K562 (cell line): ENCODE measurements at regions not wholly inside any gene's neighbourhood (a gene's known extent, or its start where the extent isn't known, plus 50 kb on each side); places are given as distances from the start of the nearest gene placed in this dataset.

Experiments used
- MGA ChIP-seq: fragments of 450-650 bp; IDR thresholded peaks from 2 replicates; pipeline ENCODE4 v1.6.1; 2016; ENCODE audit warnings: mild to moderate bottlenecking, moderate library complexity
- OTX1 ChIP-seq: fragments of 450-650 bp; formaldehyde crosslinking; IDR thresholded peaks from 2 replicates; pipeline ENCODE4 v1.4.0; 2022; ENCODE audit warnings: mild to moderate bottlenecking
- SAFB2 ChIP-seq: fragments of 200-400 bp; formaldehyde crosslinking; IDR thresholded peaks from 2 replicates; pipeline ENCODE4 v1.6.1; 2018; ENCODE audit warnings: borderline replicate concordance, low read length, low read depth, moderate library complexity; ENCODE audit not compliant: severe bottlenecking
- TCF3 ChIP-seq: sonication (generic); formaldehyde crosslinking; IDR thresholded peaks from 2 replicates; pipeline ENCODE4 v1.4.0; 2020; ENCODE audit warnings: mild to moderate bottlenecking, missing genetic modification reagents
- ZNF444 ChIP-seq: fragments of 250-450 bp; sonication (Bioruptor Pico); IDR thresholded peaks from 2 replicates; pipeline ENCODE4 v1.4.0; 2020; ENCODE audit warnings: mild to moderate bottlenecking, moderate library complexity
- TF ChIP-seq, protein P1 (sequence below): fragments of 450-650 bp; IDR thresholded peaks from 2 replicates; pipeline ENCODE4 v1.6.1; 2016; ENCODE audit warnings: low read depth

GRCh38 chr15:49793943-49794342 is 173.1 kb downstream of the DTWD1 start (continued):
- TF ChIP-seq, protein P1, sequence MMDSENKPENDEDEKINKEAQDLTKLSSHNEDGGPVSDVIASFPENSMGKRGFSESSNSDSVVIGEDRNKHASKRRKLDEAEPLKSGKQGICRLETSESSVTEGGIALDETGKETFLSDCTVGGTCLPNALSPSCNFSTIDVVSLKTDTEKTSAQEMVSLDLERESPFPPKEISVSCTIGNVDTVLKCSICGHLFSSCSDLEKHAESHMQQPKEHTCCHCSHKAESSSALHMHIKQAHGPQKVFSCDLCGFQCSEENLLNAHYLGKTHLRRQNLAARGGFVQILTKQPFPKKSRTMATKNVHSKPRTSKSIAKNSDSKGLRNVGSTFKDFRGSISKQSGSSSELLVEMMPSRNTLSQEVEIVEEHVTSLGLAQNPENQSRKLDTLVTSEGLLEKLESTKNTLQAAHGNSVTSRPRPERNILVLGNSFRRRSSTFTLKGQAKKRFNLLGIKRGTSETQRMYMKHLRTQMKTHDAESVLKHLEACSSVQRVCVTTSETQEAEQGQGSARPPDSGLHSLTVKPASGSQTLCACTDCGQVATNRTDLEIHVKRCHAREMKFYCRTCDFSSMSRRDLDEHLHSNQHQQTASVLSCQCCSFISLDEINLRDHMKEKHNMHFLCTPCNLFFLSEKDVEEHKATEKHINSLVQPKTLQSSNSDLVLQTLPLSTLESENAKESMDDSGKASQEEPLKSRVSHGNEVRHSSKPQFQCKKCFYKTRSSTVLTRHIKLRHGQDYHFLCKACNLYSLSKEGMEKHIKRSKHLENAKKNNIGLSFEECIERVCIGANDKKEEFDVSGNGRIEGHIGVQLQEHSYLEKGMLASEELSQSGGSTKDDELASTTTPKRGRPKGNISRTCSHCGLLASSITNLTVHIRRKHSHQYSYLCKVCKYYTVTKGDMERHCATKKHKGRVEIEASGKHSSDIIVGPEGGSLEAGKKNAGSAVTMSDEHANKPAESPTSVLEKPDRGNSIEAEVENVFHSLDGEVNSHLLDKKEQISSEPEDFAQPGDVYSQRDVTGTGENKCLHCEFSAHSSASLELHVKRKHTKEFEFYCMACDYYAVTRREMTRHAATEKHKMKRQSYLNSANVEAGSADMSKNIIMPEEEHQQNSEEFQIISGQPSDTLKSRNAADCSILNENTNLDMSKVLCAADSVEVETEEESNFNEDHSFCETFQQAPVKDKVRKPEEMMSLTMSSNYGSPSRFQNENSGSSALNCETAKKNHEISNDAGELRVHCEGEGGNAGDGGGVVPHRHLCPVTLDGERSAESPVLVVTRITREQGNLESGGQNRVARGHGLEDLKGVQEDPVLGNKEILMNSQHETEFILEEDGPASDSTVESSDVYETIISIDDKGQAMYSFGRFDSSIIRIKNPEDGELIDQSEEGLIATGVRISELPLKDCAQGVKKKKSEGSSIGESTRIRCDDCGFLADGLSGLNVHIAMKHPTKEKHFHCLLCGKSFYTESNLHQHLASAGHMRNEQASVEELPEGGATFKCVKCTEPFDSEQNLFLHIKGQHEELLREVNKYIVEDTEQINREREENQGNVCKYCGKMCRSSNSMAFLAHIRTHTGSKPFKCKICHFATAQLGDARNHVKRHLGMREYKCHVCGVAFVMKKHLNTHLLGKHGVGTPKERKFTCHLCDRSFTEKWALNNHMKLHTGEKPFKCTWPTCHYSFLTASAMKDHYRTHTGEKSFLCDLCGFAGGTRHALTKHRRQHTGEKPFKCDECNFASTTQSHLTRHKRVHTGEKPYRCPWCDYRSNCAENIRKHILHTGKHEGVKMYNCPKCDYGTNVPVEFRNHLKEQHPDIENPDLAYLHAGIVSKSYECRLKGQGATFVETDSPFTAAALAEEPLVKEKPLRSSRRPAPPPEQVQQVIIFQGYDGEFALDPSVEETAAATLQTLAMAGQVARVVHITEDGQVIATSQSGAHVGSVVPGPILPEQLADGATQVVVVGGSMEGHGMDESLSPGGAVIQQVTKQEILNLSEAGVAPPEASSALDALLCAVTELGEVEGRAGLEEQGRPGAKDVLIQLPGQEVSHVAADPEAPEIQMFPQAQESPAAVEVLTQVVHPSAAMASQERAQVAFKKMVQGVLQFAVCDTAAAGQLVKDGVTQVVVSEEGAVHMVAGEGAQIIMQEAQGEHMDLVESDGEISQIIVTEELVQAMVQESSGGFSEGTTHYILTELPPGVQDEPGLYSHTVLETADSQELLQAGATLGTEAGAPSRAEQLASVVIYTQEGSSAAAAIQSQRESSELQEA, result no peak
- TF ChIP-seq SAFB2, result no peak
- TF ChIP-seq MGA, result no peak
- TF ChIP-seq OTX1 (CRISPR knock-in tag), result no peak
- TF ChIP-seq ZNF444 (CRISPR knock-in tag), result no peak
- TF ChIP-seq TCF3 (CRISPR knock-in tag), result no peak
